ENCODE measurements at regions not wholly inside any gene's neighbourhood (a gene's known extent, or its start where the extent isn't known, plus 50 kb on each side); places are given as distances from the start of the nearest gene placed in this dataset.
"Not testable (repeated sequence)": the region's sequence is repeated elsewhere in the genome, so short reads cannot be mapped to it uniquely, and the experiment has no call there.

- no peak for DNase-seq
Observed at GRCh38 chr13:111413407-111414187, 93.2 kb downstream of the TEX29 start.

- DNase-seq, result no peak
Observed at GRCh38 chr13:111414341-111414740, 93.9 kb downstream of the TEX29 start.

- no peak for DNase-seq
Observed at GRCh38 chr13:111415246-111415645, 94.8 kb downstream of the TEX29 start.

- no peak for DNase-seq
Observed at GRCh38 chr13:111415765-111416164, 95.3 kb downstream of the TEX29 start.

- DNase-seq, result no peak
Observed at GRCh38 chr13:111418101-111418500, 97.7 kb downstream of the TEX29 start.

GRCh38 chr13:111420113-111420876 is 99.9 kb downstream of the TEX29 start:
- no peak for DNase-seq

GRCh38 chr13:111421216-111421615 is 100.8 kb downstream of the TEX29 start:
- no peak for DNase-seq

GRCh38 chr13:111422348-111422747 is 101.9 kb downstream of the TEX29 start:
- no peak for DNase-seq

- no peak for DNase-seq
Observed at GRCh38 chr13:111423168-111423785, 102.8 kb downstream of the TEX29 start.

GRCh38 chr13:111424134-111424533 is 103.7 kb downstream of the TEX29 start:
- no peak for DNase-seq

GRCh38 chr13:111425326-111425725 is 104.9 kb downstream of the TEX29 start:
- DNase-seq, result no peak

GRCh38 chr13:111429064-111429558 is 108.7 kb downstream of the TEX29 start:
- peak; percentile 4 for DNase-seq

- no peak for DNase-seq
Observed at GRCh38 chr13:111431206-111431605, 110.8 kb downstream of the TEX29 start.

- no peak for DNase-seq
Observed at GRCh38 chr13:111434578-111435159, 114.2 kb downstream of the TEX29 start.

- no peak for DNase-seq
Observed at GRCh38 chr13:111436446-111436845, 116.0 kb downstream of the TEX29 start.

GRCh38 chr13:111437417-111437816 is 117.0 kb downstream of the TEX29 start:
- DNase-seq, result no peak

GRCh38 chr13:111437856-111438547 is 117.6 kb downstream of the TEX29 start:
- DNase-seq, result no peak

- not testable (repeated sequence) for DNase-seq
Observed at GRCh38 chr13:111440492-111440891, 120.0 kb downstream of the TEX29 start.

GRCh38 chr13:111443981-111444380 is 123.5 kb downstream of the TEX29 start:
- DNase-seq, result no peak

- no peak for DNase-seq
Observed at GRCh38 chr13:111448504-111448903, 128.1 kb downstream of the TEX29 start.

GRCh38 chr13:111449041-111449440 is 128.6 kb downstream of the TEX29 start:
- no peak for DNase-seq

GRCh38 chr13:111451402-111451801 is 131.0 kb downstream of the TEX29 start:
- DNase-seq, result no peak

All from muscle of arm (tissue), 1 donor.